ENCODE measurements at regions not wholly inside any gene's neighbourhood (a gene's known extent, or its start where the extent isn't known, plus 50 kb on each side); places are given as distances from the start of the nearest gene placed in this dataset.

DNA sequence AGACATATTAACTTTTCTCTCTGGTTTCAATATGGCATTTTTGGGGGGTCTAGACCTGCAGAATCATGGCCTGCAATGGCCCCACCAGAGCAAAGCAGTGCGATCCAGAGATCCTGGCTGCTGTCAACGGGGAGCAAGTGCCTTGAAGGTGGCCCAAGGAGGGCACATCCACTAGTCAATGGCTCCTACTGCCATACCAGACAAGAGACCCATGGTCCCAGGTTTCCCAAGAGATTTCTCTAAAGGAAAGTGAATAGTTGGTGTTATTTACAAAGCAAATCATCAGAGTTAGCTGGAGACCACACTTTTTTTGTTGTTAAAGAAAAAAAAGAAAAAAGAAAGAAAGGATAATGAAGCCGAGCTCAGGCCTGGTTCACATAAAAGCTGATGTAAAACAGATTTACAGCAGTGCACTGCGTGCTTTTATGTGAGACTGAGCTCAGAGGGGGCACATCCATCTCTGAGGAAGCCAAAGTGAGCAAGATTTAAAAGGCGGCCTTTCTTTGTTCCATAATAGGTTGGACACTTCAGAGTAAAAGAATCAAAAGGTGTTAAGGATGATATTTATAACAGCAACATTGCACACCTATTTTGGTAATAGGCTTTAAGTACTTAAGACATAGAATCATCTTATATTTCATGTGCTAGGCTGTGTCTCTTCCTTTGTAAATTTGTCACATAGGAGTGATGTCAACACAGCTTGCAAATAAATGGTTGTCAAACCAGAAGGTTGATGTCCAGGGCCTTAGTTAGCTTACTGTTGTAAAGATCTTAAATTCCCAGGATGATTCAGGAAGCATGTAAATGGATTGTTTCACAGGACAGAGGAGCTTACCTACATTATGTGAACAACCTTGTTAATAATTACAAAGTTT is 201.3 kb upstream of the NTM start:
- H4K20me1 ChIP-seq (ENCODE audit: insufficient read depth, poor library complexity, severe bottlenecking), result no peaks in the 10 kb centered on the region
- no peak for TF ChIP-seq EZH2 (IDR thresholded peaks at IDR 0.05; ENCODE audit: borderline replicate concordance)
- TF ChIP-seq, protein P1, sequence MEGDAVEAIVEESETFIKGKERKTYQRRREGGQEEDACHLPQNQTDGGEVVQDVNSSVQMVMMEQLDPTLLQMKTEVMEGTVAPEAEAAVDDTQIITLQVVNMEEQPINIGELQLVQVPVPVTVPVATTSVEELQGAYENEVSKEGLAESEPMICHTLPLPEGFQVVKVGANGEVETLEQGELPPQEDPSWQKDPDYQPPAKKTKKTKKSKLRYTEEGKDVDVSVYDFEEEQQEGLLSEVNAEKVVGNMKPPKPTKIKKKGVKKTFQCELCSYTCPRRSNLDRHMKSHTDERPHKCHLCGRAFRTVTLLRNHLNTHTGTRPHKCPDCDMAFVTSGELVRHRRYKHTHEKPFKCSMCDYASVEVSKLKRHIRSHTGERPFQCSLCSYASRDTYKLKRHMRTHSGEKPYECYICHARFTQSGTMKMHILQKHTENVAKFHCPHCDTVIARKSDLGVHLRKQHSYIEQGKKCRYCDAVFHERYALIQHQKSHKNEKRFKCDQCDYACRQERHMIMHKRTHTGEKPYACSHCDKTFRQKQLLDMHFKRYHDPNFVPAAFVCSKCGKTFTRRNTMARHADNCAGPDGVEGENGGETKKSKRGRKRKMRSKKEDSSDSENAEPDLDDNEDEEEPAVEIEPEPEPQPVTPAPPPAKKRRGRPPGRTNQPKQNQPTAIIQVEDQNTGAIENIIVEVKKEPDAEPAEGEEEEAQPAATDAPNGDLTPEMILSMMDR (IDR thresholded peaks at IDR 0.05; ENCODE audit: poor library complexity), result no peak
- no peak for TF ChIP-seq EZH2phosphoT487 (IDR thresholded peaks at IDR 0.05; ENCODE audit: low read depth, severe bottlenecking, unreplicated experiment)
- no peaks in the 10 kb centered on the region for H3K79me2 ChIP-seq
- no peak for DNase-seq (ENCODE audit: low spot score)
- no peak overlapping the region for H3K4me3 ChIP-seq
- no peak overlapping the region for H2AFZ ChIP-seq
- no peaks in the 10 kb centered on the region for H3K27me3 ChIP-seq
- no peaks in the 10 kb centered on the region for H3K9me2 ChIP-seq (replicated peaks; ENCODE audit: insufficient read depth)
- H3K9me3 ChIP-seq (ENCODE audit: low read depth), result no peaks in the 10 kb centered on the region
- WGBS (ENCODE audit: low lambda C conversion rate, missing lambda C conversion rate), result 63% methylated on average over 5 of the region's 5 CpGs
- H3K27ac ChIP-seq, result no peak overlapping the region
- H3K36me3 ChIP-seq (replicated peaks; ENCODE audit: insufficient read depth, low read depth), result no peaks in the 10 kb centered on the region
- H3K4me2 ChIP-seq, result no peak overlapping the region
- no peaks in the 10 kb centered on the region for H3K4me1 ChIP-seq (ENCODE audit: insufficient read depth)

DNA sequence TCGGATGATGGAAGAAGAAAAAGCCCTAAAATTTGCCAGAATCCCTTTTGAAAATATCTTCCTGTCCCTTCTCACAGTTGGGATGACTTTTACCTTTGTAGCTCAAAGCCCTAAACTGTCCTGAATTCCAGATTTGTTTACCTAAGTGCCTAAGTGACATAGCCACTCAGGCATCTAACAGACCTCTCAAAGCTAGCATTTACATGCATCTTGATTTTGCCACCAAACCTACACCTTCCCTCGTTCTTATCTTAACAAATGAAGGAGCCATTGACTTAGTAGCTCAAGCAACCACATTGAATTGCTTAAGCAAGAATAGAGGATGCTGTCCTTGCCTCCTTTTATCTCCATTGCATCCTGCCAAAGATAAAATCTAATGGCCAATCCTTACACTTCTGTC is 198.4 kb upstream of the NTM start:
- Histone ChIP-seq H3K79me2 (no peaks in the 10 kb centered on the region), H4K20me1 (ENCODE audit: insufficient read depth, poor library complexity, severe bottlenecking) (no peaks in the 10 kb centered on the region), H3K4me3 (no peak overlapping the region), H3K4me1 (ENCODE audit: insufficient read depth) (no peaks in the 10 kb centered on the region), H3K9me2 (replicated peaks; ENCODE audit: insufficient read depth) (no peaks in the 10 kb centered on the region), H3K4me2 (no peak overlapping the region), H3K36me3 (replicated peaks; ENCODE audit: insufficient read depth, low read depth) (no peaks in the 10 kb centered on the region), H3K27me3 (no peaks in the 10 kb centered on the region), H3K9me3 (ENCODE audit: low read depth) (no peaks in the 10 kb centered on the region), H2AFZ (no peak overlapping the region), H3K27ac (no peak overlapping the region)
- WGBS (ENCODE audit: low lambda C conversion rate, missing lambda C conversion rate), result 54% methylated on average over 2 of the region's 2 CpGs
- no peak for TF ChIP-seq EZH2 (IDR thresholded peaks at IDR 0.05; ENCODE audit: borderline replicate concordance)
- TF ChIP-seq, protein P1 (IDR thresholded peaks at IDR 0.05; ENCODE audit: poor library complexity), result no peak
- no peak for TF ChIP-seq EZH2phosphoT487 (IDR thresholded peaks at IDR 0.05; ENCODE audit: low read depth, severe bottlenecking, unreplicated experiment)
- DNase-seq (ENCODE audit: low spot score), result no peak

DNA sequence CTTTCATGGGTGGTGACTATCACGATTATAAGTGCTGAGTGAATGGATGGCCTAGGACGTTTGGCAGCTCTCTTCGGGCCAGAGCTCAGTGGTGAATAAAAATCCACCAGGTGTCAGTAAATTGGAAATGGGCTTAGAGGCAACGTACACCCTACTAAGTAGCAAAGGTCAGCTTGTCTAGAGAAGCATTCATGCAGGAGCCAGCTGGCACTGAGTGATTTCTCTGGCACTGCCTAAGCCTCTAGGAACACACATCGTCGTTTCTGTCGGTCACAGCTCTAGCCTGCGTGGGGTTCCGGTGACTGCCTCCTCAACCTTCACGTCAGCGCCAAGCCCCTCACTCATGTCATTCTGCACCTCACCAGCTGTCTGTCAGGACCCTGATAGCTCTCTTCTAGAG is 192.4 kb upstream of the NTM start:
- 91% methylated on average over 11 of the region's 11 CpGs for WGBS (ENCODE audit: low lambda C conversion rate, missing lambda C conversion rate)
- H3K27me3 ChIP-seq, result no peaks in the 10 kb centered on the region

More for the DNA sequence above, 192.4 kb upstream of the NTM start:
- no peak overlapping the region for H3K27ac ChIP-seq
- no peaks in the 10 kb centered on the region for H3K36me3 ChIP-seq (replicated peaks; ENCODE audit: insufficient read depth, low read depth)
- H3K4me3 ChIP-seq, result no peak overlapping the region
- H2AFZ ChIP-seq, result no peak overlapping the region
- no peaks in the 10 kb centered on the region for H4K20me1 ChIP-seq (ENCODE audit: insufficient read depth, poor library complexity, severe bottlenecking)
- DNase-seq (ENCODE audit: low spot score), result no peak
- H3K9me2 ChIP-seq (replicated peaks; ENCODE audit: insufficient read depth), result no peaks in the 10 kb centered on the region
- H3K9me3 ChIP-seq (ENCODE audit: low read depth), result no peaks in the 10 kb centered on the region
- no peaks in the 10 kb centered on the region for H3K4me1 ChIP-seq (ENCODE audit: insufficient read depth)
- H3K79me2 ChIP-seq, result no peaks in the 10 kb centered on the region
- no peak overlapping the region for H3K4me2 ChIP-seq
- no peak for TF ChIP-seq EZH2phosphoT487 (IDR thresholded peaks at IDR 0.05; ENCODE audit: low read depth, severe bottlenecking, unreplicated experiment)
- no peak for TF ChIP-seq EZH2 (IDR thresholded peaks at IDR 0.05; ENCODE audit: borderline replicate concordance)
- TF ChIP-seq, protein P1 (IDR thresholded peaks at IDR 0.05; ENCODE audit: poor library complexity), result no peak

Data from hepatocyte (in vitro differentiated cells).